HG03103 (cell line): ENCODE measurements at regions not wholly inside any gene's neighbourhood (a gene's known extent, or its start where the extent isn't known, plus 50 kb on each side); places are given as distances from the start of the nearest gene placed in this dataset.
"Not testable (repeated sequence)": the region's sequence is repeated elsewhere in the genome, so short reads cannot be mapped to it uniquely, and the experiment has no call there.

Source experiments
- ATAC-seq: cut with Tn5 transposase; IDR thresholded peaks from one replicate; pipeline ENCODE4 v1.9.1; 2021; ENCODE audit warnings: low read depth; ENCODE audit not compliant: unreplicated experiment

DNA sequence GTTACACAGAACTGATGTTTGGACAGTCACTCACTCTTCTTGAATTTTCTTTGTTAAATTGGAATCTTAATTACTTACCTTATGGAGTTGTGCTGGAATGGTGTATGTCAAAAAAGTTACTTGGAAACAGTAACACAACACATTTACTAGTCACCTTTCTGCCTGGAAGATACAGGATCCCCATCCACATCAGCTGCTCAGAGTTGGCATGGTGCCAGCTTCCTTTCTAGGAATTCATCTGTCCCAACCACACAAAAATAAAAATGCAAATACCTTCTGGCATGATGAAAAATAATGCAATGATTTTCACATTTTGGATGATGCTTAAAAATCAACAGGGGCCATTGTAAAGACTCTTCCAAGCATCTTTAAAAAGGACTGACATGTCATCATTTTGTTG lies 341.5 kb downstream of the TMEM38B start:
- ATAC-seq: no peak

DNA sequence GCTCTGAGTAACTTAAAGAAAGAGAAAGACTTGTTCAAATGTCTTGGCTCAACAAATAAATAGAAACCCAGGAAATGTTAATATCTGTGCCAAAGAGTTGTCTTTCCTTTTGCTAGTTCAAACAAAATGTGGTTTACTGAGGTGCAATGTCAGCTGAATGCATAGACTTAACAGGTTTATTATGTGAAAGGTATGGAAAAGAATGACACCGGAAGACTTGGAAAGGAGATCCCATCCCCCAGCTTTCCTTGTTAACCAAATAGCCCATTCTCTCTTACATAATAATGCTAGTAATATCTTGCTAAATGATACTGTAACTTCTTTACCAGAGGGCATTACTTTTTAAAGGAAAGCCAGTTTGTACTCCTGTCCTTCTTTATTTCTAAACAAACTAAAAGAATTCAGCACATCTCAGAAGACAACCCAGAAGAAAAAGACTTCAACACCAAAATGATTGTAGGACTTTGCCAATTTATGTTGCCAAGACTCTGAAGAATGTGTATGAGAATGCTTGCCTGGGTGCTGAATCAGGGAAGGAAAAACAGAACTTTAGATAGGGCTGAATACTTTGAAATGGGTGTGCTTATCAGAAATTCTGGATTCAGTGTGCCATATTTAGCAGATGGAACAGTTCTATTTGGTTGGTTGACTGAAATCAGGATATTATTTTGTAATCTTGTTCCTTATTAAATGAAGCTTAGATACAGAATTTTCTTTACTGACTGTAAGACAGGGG lies 344.1 kb downstream of the TMEM38B start:
- ATAC-seq: no peak

DNA sequence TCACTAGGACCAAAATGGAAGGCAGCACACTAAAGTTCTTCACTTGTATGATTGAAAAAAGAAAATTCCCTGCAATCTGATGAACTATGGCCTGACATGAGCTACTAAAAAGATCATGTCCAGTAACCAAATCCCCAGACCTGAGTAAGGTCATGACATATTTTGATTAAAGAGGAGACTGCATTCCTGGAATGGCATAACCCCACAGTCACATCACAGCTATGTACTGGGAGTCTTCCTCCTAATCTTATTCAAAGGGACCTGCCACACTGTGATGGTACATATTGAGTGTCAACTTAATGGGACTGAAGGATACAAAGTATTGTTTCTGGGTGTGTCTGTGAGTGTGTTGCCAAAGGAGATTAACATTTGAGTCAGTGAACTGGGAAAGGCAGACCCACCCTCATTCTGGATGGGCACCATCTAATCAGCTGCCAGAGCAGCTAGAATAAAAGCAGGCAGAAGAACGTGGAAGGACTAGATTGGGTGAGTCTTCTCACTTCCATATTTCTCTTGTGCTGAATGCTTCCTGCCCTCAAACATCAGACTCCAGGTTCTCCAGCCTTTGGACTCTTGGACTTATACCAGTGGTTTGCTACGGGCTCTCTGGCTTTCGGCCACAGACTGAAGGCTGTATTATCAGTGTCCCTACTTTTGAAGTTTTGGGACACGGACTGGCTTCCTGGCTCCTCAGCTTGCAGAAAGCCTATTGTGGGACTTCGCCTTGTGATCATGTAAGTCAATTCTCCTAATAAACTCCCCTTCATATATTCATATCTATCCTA lies 345.0 kb downstream of the TMEM38B start:
- no peak for ATAC-seq

DNA sequence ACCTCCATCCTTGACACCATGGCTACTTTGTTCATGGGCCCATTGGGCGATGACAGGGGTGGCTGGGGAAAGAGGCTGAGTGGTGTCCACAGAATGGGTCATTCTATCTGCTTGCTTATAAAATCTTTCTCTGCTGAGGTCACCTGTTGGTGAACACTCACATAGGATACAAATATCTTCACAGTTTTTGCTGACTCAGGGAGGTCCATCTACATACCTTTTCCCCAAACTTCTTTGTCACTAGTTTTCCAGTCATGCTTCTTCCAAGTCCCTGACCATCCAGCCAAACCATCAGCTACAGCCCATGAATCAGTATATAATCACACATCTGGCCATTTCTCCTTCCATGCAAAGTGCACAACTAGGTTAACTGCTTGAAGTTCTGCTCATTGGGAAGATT lies 347.6 kb downstream of the TMEM38B start:
- not testable (repeated sequence) for ATAC-seq

DNA sequence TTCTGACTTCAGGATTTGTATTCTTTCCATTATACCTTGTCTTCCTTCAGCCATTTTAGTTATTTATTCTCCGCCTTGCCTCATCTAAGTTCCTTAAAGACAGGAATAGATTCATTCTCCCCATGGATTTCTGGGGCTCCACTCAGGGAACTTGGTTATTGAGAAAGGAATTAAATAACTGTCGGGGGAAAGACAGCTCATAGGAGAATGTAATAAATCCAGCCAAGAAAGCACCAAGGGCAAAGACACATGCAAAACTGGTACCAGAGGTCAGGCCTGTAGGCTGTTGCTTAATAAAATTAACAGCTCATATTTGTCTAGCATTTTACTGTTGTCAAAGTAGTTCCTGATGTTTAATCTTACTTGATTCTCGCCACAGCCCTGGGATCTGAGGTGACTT lies 357.2 kb downstream of the TMEM38B start:
- ATAC-seq: no peak

DNA sequence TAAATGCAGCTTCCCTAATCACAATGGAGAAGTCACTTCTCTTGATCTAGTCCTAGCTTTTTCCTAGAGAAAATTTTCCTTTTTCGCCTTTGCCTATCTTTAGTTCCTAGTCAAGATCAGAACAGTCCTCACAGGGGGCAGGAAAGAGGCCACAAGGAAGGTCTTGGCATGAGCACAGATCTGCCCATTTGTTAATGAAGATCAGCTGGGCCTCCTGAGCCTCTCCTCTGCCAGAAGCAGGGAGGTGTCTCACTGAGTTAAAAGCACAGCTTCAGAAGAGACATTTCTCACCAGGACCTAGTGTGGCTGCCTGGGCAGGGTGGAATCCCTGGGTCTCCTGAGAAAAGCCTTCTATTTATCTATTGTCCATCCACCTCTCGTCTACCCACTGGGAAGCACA lies 357.8 kb downstream of the TMEM38B start:
- no peak for ATAC-seq

DNA sequence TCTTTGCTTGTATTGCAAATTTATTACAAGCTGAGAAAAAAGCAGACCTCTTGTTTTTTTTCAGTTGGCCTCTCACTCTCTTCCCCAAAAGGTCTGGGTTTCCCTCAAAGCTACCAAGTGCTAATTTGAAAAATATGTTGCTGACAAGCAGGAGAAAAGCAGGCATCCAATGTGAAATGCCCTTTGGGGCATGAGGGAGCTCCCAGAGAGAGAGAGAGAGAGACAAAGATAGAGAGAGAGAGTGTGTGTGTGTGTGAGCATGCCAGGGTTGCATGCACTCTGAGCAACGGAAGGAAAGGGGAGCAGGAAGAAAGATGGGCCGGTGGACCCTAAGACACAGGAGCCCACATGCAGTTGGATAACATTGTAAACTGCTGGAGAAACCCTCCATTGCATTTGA lies 358.4 kb downstream of the TMEM38B start:
- ATAC-seq: no peak

DNA sequence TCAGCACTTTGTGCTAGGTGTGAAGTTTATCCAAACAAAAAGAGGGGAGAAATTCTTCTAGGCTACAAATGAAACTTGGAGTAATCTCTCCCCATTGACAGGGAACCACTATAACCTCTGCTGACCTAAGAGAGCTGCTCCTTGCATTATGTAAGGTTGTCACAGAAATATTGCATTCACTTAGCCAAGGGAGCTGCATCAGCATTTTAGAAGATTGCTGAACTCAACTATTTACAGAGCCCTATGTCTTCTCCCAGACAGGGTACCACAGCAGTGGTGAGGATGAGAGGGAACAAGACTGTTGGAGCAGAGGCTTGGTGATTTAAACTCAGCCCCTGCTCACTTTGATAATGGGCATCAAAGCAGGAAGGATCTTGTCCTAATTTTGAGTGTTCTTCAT lies 362.0 kb downstream of the TMEM38B start:
- no peak for ATAC-seq

DNA sequence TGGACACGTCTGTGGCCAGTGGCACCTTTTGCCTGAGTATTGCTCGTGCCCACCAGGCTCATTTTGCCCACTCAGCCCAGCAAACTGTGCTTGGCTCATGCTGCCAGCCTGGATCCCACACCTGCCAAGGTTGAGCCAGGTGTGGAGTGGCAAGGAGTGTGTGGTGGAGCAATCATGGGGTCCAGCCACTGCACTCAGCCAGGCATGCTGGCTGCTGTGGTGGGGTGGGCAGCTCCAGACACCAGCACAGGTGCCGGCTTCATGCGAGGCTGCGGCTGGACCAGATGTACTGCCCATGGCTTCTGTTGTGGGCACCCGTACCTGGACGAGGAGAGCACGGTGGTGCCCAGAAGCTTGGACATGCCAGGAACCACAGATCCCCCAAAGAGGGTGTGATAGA lies 364.1 kb downstream of the TMEM38B start:
- ATAC-seq: no peak

DNA sequence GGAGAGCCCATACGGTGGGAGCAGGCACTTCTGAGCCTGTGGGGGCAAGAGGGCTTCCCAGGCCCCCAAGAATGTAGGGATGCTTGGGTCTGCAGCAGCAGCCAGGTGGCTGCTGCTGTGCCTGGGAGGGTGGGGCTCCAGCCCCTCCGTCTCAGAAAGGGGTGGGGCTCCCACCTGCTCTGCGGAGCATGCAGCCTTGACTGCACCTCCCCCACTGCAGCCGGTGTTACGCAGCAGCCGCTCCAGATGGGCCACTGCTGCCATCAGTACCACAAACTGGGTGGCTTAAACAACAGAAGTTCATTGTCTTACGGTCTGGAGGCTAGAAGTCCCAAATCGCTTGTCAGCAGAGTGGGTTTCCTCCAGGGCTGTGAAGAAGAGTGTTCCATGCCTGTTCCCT lies 365.5 kb downstream of the TMEM38B start:
- ATAC-seq: no peak

DNA sequence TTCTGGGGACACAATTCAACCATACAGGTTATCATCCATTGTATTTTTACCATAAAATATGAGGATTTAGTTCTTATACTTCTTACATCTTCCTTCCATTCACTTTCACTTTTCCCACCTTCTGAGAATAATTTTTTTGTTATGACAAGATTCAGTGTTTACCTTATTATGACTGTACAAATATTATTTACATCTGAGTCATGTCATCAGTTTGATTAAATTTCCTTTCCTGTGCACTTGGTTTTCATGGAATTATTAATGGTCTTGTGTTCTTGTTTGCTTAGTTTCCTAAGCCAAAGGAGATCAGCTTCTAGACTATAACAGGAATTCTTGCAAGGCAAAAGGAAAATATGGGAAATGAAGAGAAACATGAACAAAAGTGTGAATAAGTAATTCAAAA lies 366.5 kb downstream of the TMEM38B start:
- no peak for ATAC-seq

DNA sequence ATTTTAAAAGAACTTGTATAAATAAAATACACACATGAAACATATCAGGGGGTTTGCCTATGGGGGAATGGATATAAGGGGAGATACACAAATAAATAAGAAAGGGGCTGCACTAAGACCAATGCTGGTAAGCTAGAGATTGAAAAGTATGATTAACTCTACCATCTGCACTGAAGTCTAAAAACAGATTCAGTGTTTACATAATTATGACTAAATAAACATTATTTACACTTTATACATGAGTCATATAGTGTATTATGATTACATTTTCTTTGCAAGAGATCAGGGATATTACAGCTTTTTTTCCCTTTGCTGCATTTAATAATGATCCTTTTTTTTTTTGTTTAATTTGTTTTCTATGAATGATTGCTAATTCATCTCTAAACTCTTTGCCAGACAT lies 367.9 kb downstream of the TMEM38B start:
- ATAC-seq: no peak

DNA sequence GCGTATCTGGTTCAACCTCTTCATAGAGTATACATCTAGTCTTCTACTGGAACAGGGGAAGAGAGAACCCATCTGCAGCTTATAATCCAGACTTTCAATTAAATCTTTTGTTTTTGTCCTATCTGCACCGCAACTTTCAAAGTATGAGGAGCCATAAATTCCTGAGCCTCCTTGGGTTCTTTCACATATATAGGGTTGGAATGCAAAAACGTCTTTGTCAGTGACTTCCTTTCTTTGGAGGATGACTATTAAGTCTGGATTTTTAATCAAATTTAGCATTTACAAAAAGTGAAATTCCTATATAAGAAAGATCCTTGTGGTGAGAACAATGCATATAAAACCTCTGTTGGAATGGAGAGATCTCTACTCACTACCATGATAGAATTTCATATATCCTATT lies 370.8 kb downstream of the TMEM38B start:
- no peak for ATAC-seq

DNA sequence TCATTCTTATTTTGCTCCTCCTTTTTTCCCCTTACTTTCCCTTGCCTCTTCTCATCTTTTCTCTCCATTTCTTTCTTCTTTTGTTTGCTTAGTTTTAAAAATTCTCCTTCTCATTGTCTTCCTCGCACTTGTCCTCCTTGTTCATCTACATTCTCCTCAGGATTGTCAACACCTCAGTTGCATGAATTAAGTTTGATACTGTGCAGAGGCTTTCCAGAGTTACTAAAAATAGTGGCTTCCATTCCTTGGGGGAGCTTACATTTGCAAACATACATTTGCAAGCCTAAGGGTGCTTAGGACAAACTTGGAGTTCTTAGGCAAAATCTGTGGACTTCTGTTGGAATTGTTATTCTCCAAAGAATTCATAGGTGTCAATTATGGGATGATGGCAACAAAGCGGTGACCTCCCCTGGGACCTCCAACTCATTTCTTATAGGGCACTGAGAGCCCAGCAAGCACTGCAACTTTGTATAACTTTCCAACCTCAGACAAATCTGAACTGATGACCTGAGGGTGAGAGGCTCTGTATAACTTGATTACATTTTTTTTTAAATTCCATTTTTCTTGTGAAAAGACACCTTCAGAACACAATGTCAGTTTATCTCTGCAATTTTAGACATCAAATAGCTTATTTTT lies 371.4 kb downstream of the TMEM38B start:
- no peak for ATAC-seq

DNA sequence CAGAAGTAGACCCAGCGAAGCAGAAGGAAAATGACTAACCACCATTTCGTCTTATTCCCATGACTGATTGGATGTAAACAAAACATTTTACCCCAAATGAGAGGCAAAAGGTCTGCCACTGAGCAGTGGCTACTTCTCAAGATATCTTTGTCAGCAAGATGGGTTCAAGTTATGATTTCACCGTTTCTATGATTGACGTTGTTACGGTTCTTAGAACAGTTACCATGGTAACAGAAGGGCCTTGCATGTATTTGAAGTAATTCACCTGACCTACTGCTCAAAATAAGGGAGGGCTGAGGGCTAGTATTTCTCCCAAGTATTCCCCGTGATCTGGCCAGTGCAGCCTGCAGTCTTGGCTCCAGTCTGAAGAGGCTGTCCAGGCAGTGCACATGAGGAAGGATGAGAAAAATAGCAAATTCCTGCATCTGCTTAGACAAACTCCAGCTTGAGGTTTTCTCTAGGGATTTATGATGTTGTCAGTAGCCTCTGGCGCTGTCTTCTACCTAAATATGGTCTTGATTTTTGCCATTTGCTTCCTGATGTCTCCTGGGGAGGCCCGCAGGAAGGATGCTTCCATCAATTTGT lies 372.7 kb downstream of the TMEM38B start:
- ATAC-seq: no peak

DNA sequence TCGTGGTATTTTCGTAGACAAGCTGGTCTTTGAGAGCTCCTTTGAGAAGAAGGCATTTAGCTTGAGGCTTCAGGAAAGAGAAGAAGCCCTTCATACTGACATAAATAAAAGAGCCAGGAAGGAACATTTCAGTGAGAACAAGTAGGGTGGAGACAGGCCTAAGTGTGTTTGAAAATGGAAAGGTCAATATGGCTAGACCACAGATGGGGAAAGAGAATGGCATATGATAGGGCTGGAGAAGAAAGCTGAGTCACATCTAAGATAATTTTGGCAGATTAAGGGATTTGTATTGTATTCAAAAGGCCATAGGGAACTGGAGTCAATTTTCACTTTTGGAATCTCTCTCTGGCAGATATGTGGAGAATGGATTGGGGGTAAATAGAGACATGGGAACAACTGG lies 374.9 kb downstream of the TMEM38B start:
- no peak for ATAC-seq

DNA sequence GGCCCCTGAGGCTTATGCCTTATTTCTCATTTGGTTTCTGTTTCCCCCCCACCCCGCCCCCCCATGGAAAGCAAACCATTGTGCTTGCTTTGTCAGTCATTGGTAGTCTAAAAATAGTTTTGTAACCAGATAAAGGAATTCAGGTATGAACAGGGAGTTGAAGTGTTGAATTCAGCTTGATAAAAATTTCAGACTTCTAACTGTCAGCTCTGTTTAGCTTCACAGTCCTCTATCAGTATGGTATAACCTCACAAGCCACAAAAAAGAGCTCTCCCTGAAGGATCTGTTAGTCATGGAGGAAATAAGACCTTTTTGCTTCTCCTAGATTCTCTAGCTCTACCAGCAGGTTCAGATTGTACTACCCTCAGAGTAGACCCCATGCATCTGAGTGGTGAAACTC lies 378.1 kb downstream of the TMEM38B start:
- ATAC-seq: no peak

DNA sequence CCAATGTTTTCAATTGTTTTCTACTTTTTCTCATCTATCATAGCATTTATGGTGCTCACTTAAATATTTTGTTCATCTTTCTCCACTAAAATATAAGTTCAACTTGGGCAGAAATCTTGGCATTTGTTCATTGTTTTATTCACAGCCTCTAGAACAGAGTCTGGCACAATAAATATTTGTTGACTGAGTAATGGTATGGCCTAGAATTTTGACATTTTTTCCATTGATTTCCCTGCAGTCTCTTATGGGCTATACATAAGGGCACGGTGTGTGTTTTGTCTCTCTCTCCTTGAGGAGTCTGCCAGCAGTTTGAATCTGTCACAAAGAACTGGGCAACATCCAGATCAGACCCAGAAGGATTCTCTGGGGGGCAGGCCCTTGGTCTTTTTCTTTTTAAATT lies 379.7 kb downstream of the TMEM38B start:
- ATAC-seq: no peak

DNA sequence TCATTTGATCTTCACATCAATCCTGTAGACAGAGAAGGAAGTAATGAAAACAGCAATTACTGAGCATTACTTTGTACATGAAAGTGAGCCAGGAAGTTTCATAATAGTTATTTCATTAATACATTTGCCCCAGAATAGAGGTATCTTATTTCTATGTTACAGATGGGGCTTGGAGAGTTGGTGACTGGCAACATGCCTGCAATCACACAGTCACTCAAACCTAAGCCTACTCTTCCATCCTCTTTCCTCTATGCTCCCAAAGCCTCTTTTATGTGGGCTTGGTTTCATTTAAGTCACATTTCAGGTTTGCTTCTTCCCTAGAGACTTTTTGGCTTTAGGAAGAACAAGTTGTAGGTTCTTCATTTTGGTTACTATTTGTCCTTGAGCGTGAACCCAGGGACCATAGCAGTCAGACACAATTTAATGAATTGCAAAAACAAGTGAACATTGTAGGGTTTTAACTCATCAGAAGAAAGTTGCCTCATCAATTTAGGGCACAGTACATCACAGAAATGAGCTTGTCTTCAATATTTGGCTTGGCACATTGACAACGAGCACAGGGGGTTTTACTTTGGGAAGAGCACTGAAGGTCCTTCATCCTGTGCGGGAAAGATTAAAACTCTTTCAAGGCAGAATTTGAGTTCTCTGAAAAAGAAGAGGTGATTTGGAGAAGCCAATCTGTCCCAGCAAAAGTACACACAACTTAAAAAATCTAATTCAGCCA lies 381.1 kb downstream of the TMEM38B start:
- no peak for ATAC-seq

DNA sequence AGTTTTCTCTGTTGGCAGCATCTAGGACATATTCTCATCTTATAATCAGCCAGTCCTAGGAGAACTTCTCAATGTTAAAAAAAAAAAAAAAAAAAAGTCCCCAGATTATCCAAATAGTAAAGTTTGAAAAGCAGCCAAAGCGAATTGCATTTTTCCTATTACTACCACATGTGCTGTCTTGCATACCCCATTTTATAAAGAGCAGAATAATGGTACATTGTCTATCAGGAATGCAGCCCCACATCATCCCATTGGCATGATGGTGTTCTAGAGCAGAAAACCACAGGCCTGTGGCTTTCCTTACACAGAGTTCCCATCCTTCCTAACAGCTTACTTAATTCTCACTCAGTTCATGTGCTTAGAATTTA lies 381.6 kb downstream of the TMEM38B start:
- ATAC-seq: no peak

DNA sequence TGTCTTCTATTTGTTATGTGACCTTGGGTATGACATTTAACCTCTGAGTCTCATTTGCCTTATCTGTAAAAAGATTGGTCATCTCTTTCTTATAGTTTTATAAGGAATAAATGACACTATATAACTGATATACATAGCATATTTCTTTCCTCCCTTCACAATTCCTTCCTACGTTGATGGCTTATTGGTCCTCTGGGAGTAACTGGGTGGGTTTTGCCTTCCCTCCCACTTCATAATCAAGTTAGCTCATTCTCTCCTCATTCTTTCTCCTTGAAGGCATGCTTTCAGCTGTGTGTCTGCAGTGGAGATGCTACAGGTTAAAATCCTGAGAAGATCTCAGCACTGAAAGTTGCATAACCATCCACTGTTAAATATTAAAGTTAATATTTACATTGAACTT lies 382.4 kb downstream of the TMEM38B start:
- ATAC-seq: no peak
